CD4-positive, alpha-beta T cell (primary cell): ENCODE measurements at regions not wholly inside any gene's neighbourhood (a gene's known extent, or its start where the extent isn't known, plus 50 kb on each side); places are given as distances from the start of the nearest gene placed in this dataset.

Experiments used
- ATAC-seq: fragments of 200-7000 bp; cut with Tn5 transposase; one replicate; pipeline ENCODE4 v1.10.0; 2022; ENCODE audit warnings: mild to moderate bottlenecking; ENCODE audit not compliant: poor library complexity
- CTCF ChIA-PET: fragments of 350-600 bp; sonication (Branson Sonifier 250); formaldehyde crosslinking; loops from one replicate; lab custom pipeline; 2021; ENCODE audit warnings: antibody characterized with exemption, inconsistent platforms; lab: Charles Lee
- POLR2A ChIA-PET: fragments of 350-600 bp; sonication (Branson Sonifier 250); formaldehyde crosslinking; loops from one replicate; lab custom pipeline; 2021; ENCODE audit warnings: antibody characterized with exemption, inconsistent platforms; lab: Charles Lee
- DNase-seq, 14 experiments: peaks; one replicate each; pipeline ENCODE4 v3.0.0-alpha.2; 2013 to 2020; ENCODE audit warnings: mixed read lengths in 2 of 14
- H3K27ac ChIP-seq, 2 donors: one replicate each; pipeline versions ENCODE4 v1.5.1 to v1.7.0; 2013; ENCODE audit warnings: low read length in 2 of 2, low read depth in 1 of 2, mild to moderate bottlenecking in 1 of 2
- H3K27me3 ChIP-seq, 2 experiments: 1 replicate in 1 of 2; 2 replicates in 1 of 2; pipeline versions ENCODE4 v1.6.1 to v1.7.0; 2013; ENCODE audit warnings: low read length in 2 of 2, control low read depth in 1 of 2, mild to moderate bottlenecking in 1 of 2, moderate library complexity in 1 of 2; ENCODE audit not compliant: insufficient read depth in 2 of 2, control insufficient read depth in 1 of 2
- H3K36me3 ChIP-seq: one replicate; pipeline ENCODE4 v1.6.1; 2013; ENCODE audit warnings: low read length, control low read depth; ENCODE audit not compliant: insufficient read depth
- H3K4me1 ChIP-seq: one replicate; pipeline ENCODE4 v1.6.1; 2013; ENCODE audit warnings: low read length, control low read depth; ENCODE audit not compliant: insufficient read depth
- H3K4me3 ChIP-seq: one replicate; pipeline ENCODE4 v1.5.1; 2013; ENCODE audit warnings: mild to moderate bottlenecking, low read length, moderate library complexity
- H3K9me3 ChIP-seq, 2 experiments: 1 replicate in 1 of 2; 2 replicates in 1 of 2; pipeline versions ENCODE4 v1.6.1 to v1.7.0; 2013; ENCODE audit warnings: low read length in 2 of 2, mild to moderate bottlenecking in 2 of 2, control low read depth in 1 of 2, moderate library complexity in 1 of 2; ENCODE audit not compliant: control insufficient read depth in 1 of 2, insufficient read depth in 1 of 2
- H3K27ac Mint-ChIP-seq: one replicate; pipeline ENCODE4 v1.8.0; 2020; ENCODE audit warnings: mixed read lengths
- H3K27me3 Mint-ChIP-seq: one replicate; pipeline ENCODE4 v1.8.0; 2021; ENCODE audit warnings: mixed read lengths
- H3K36me3 Mint-ChIP-seq: one replicate; pipeline ENCODE4 v1.8.0; 2021; ENCODE audit warnings: low read depth, mixed read lengths
- H3K4me1 Mint-ChIP-seq: one replicate; pipeline ENCODE4 v1.8.0; 2021; ENCODE audit warnings: low read depth, mixed read lengths
- H3K4me3 Mint-ChIP-seq: one replicate; pipeline ENCODE4 v1.8.0; 2020; ENCODE audit warnings: mild to moderate bottlenecking, mixed read lengths
- H3K9me3 Mint-ChIP-seq: one replicate; pipeline ENCODE4 v1.8.0; 2020; ENCODE audit warnings: mixed read lengths
- intact Hi-C, 2 experiments: fragments of 100-400 bp; cut with DNase I in 1 of 2; cut with micrococcal nuclease in 1 of 2; formaldehyde crosslinking; loops; one replicate each; pipeline versions ENCODE4 v1.15.1 to v1.9.0; 2023 to 2025; cut with DNase I, micrococcal nuclease
- TF ChIP-seq, protein P1 (sequence below): fragments of 200-600 bp; IDR thresholded peaks from one replicate; pipeline ENCODE4 v1.8.0; 2022; ENCODE audit warnings: antibody characterized with exemption, mild to moderate bottlenecking

DNA sequence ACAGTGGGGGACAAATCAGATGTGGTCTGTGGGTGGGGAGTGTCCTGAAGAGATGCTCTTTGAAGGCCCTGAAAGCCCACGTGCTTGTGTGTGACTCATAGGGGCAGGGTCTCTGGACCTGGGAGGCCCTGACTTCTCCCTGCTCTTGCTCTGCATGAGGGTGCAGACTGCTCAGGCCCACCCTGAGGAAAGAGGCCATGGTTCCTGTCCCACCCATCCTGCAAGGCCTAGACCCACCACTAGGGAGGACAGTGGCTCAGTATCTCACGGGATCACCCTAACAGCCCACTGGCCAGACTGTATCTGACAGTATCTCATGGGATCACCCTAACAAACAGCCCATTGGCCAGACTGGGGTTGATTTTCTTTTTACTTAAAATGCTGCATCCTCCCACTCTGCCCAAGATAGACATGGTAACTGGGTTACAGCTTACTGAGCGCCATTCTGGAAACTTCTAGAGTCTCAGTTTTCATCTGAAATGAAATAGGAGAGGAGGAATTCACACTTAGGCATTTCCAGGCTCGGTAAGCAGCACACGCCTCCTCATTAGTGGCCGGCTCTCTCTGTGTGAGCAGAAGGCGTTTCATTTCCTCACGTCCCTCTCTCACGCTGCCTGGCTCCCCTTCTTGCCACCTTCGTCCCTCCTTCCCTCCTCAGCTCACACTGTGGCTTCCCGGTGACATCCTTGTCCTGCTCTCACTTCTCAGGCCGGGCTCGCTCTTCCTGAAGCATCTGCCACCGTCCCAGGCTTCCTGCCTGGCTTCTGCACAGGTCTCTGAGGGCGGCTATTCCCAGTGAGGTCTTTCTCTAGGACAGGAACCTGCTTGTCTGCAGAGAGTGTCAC lies 242.6 kb downstream of the GLRX3 start:
- H3K9me3 ChIP-seq = peaks cover 0 to 43% of the 10 kb centered on the region in 2 experiments
- TF ChIP-seq, protein P1, sequence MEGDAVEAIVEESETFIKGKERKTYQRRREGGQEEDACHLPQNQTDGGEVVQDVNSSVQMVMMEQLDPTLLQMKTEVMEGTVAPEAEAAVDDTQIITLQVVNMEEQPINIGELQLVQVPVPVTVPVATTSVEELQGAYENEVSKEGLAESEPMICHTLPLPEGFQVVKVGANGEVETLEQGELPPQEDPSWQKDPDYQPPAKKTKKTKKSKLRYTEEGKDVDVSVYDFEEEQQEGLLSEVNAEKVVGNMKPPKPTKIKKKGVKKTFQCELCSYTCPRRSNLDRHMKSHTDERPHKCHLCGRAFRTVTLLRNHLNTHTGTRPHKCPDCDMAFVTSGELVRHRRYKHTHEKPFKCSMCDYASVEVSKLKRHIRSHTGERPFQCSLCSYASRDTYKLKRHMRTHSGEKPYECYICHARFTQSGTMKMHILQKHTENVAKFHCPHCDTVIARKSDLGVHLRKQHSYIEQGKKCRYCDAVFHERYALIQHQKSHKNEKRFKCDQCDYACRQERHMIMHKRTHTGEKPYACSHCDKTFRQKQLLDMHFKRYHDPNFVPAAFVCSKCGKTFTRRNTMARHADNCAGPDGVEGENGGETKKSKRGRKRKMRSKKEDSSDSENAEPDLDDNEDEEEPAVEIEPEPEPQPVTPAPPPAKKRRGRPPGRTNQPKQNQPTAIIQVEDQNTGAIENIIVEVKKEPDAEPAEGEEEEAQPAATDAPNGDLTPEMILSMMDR = no peak
- H3K27me3 ChIP-seq = peaks cover 0 to 2% of the 10 kb centered on the region in 2 experiments
- Mint-ChIP-seq H3K4me1 (no peaks in the 10 kb centered on the region), H3K36me3 (no peaks in the 10 kb centered on the region), H3K4me3 (no peak overlapping the region), H3K27me3 (peaks cover 21% of the 10 kb centered on the region), H3K9me3 (peaks cover 2% of the 10 kb centered on the region), H3K27ac (no peak overlapping the region)
- H3K4me1 ChIP-seq = no peaks in the 10 kb centered on the region
- no peak for ATAC-seq
- ChIA-PET CTCF (no interaction called here), POLR2A (no interaction called here)
- H3K4me3 ChIP-seq = no peak overlapping the region
- H3K27ac ChIP-seq = no peak overlapping the region
- no peaks in the 10 kb centered on the region for H3K36me3 ChIP-seq
- no peak for DNase-seq
- intact Hi-C loops = no loop called here

DNA sequence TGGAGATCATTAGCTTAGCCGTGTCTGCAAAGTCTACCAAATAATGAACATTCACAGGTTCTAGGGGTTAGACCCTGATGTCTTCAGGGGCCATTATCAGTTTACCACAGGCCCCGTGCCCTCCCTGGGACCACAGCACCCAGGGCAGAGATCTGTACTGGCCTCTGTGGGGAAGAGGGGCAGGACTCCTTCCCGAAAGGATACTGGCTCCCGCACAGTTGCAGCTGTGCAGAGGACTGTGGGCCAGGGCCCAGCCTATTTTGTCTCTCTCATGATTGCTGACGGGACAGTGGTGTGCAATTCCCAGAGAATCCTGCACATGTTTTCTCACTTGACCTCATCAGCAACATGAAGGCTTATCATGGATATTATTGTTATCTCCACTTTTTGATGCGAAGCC lies 243.9 kb downstream of the GLRX3 start:
- H3K27ac Mint-ChIP-seq = no peak overlapping the region
- no peak overlapping the region for H3K27ac ChIP-seq
- H3K4me1 ChIP-seq = no peaks in the 10 kb centered on the region
- POLR2A ChIA-PET = no interaction called here
- H3K9me3 ChIP-seq = peaks cover 0 to 49% of the 10 kb centered on the region in 2 experiments
- H3K27me3 Mint-ChIP-seq = peaks cover 15% of the 10 kb centered on the region
- no peaks in the 10 kb centered on the region for H3K36me3 ChIP-seq
- intact Hi-C loops = no loop called here
- H3K4me1 Mint-ChIP-seq = no peaks in the 10 kb centered on the region
- no peak overlapping the region for H3K4me3 Mint-ChIP-seq
- H3K27me3 ChIP-seq = peaks cover 0 to 2% of the 10 kb centered on the region in 2 experiments
- no peak for ATAC-seq
- CTCF ChIA-PET = no interaction called here
- TF ChIP-seq, protein P1 = no peak
- no peak for DNase-seq
- no peak overlapping the region for H3K4me3 ChIP-seq
- no peaks in the 10 kb centered on the region for H3K36me3 Mint-ChIP-seq
- H3K9me3 Mint-ChIP-seq = peaks cover 7% of the 10 kb centered on the region

DNA sequence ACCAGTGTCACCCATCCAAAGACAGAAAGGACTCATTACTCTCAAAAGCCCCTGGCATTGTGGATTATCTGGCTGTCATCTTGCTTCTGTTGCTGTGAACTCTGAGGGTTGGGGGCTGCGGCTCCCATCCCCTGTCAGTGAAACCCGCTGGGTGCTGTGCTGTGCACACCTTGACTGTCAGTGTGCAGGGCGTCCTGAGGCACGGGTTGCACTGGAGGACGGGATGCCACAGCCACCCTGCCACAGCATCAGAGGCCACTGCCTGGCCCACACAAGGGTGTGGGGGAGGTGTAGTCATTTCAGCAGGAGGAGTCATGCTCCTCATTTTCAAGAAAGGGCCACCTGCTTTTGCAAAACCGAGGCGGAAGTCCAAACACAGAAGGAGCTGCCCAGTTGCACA lies 245.8 kb downstream of the GLRX3 start:
- no peaks in the 10 kb centered on the region for H3K4me1 Mint-ChIP-seq
- peaks cover 6% of the 10 kb centered on the region for H3K9me3 Mint-ChIP-seq
- Histone ChIP-seq H3K36me3 (no peaks in the 10 kb centered on the region), H3K27me3 (peaks cover 0 to 2% of the 10 kb centered on the region in 2 experiments), H3K4me3 (no peak overlapping the region), H3K27ac (no peak overlapping the region), H3K9me3 (peaks cover 0 to 49% of the 10 kb centered on the region in 2 experiments), H3K4me1 (no peaks in the 10 kb centered on the region)
- ATAC-seq (no peak), DNase-seq (no peak)
- TF ChIP-seq, protein P1 = no peak
- no peaks in the 10 kb centered on the region for H3K36me3 Mint-ChIP-seq
- ChIA-PET CTCF (no interaction called here), POLR2A (no interaction called here)
- peaks cover 15% of the 10 kb centered on the region for H3K27me3 Mint-ChIP-seq
- H3K27ac Mint-ChIP-seq = no peak overlapping the region
- intact Hi-C loops = no loop called here
- H3K4me3 Mint-ChIP-seq = no peak overlapping the region
